ENCODE measurements at regions not wholly inside any gene's neighbourhood (a gene's known extent, or its start where the extent isn't known, plus 50 kb on each side); places are given as distances from the start of the nearest gene placed in this dataset.

DNA sequence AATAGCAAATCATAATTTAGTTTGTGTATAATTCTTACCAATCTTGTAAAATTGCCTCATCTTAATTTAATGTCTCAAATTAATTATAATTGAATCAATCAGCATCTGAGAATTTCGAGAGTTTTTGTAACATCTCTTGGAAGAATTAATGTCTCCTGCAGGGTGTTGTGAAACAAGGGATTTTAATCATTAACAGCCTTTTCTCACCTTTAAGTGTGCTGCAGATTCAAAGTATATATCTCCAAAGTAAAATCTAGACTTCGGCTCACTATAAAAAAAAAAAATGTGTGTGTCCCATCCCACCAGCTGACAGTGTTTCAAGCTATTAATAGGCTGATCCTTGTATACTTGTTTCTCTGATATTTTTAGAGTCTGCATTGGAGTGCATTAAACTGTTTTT, 603.1 kb downstream of the ETNK1 start:
- no peak for DNase-seq (ENCODE audit: extremely low spot score)
- CTCF ChIA-PET, result interaction anchor here (1.3 kb wide), 1 partner anchor 22 kb away, joined by 4 read pairs; no protein-coding TSS in a partner anchor
- TF ChIP-seq CTCF (IDR thresholded peaks at IDR 0.05; ENCODE audit: control extremely low read depth, extremely low read depth, low read depth, missing control alignments), result no peak
- POLR2A ChIA-PET, result no interaction called here

DNA sequence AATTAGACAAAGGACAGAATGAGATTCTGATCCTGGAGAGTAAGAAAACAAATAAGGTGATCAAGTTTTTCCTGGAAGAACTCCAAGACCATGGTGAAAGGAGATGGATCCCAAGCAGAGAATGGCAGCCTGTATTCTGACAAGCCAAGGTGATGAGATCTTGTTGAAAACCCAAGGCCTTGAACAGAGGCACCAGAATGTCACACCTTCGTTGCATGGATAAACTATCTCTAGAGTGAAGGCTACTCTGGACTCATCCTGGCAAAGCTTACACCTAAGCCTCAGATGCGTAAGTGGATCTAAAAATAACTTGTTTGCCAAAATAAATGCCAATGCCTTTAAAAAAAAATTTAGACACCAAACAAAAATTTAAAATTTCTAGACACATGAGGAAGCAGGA, 605.9 kb downstream of the ETNK1 start:
- TF ChIP-seq CTCF (IDR thresholded peaks at IDR 0.05; ENCODE audit: control extremely low read depth, extremely low read depth, low read depth, missing control alignments), result no peak
- CTCF ChIA-PET, result no interaction called here
- DNase-seq (ENCODE audit: extremely low spot score), result no peak
- POLR2A ChIA-PET, result no interaction called here

DNA sequence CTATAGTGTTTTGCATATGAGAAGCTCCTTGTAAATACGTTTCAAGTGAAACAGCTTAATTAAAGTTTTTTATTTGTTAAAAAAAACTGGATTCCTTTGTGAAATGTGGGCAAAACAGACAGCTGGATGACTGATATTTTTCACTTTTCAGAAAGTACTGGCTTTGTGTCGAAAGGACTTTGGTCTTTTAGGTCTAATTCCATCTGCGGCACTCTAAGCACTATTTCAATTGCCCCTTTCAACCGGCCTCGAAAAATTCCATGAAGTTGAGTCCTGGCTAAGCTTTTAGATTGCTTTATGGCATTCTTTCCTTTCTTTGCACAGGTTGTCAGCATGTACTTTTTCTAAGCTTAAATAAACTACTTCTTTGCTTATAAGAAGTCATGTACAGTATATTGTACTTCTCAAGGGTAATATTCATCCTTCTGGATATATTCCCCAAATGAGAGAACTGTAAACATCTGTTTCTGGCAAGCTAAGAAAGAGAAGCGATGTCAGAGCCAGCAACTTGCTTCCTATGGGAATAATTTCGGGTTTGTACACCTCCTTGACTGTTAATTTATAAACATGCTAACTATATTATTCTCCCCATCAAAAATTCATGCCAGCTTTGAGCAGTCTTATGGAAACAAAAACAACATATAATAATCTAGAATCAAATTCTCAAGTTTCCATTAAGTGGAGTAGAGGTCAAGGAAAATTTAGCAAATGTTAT, 611.3 kb downstream of the ETNK1 start:
- ChIA-PET POLR2A (no interaction called here), CTCF (interaction anchor here (0.6 to 1.0 kb wide), 2 partner anchors 9 to 298 kb away, joined by 3 to 4 read pairs; no protein-coding TSS in a partner anchor)
- no peak for DNase-seq (ENCODE audit: extremely low spot score)
- no peak for TF ChIP-seq CTCF (IDR thresholded peaks at IDR 0.05; ENCODE audit: control extremely low read depth, extremely low read depth, low read depth, missing control alignments)

DNA sequence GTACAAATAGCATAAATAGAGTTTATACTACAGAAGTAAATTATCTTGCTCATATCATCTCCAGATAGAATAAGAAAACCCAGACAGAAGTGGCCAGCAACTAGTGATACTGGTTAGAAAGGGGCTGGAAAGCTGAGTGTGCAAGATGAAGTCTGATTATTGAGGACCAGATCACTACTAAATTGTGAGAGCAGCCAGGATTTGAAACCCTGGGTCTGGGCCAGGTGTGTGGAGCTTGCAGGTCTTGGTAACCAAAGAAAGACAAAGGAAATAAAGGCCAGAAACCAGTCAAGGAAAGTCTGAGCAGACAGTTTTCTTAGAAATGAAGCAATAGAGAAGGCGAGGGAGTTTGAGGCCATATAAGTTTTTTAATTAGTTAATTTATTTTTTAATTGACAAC, 611.8 kb downstream of the ETNK1 start:
- CTCF ChIA-PET, result interaction anchor here (1.0 kb wide), 1 partner anchor 10 kb away, joined by 3 read pairs; no protein-coding TSS in a partner anchor
- no peak for TF ChIP-seq CTCF (IDR thresholded peaks at IDR 0.05; ENCODE audit: control extremely low read depth, extremely low read depth, low read depth, missing control alignments)
- DNase-seq (ENCODE audit: extremely low spot score), result no peak
- POLR2A ChIA-PET, result no interaction called here

DNA sequence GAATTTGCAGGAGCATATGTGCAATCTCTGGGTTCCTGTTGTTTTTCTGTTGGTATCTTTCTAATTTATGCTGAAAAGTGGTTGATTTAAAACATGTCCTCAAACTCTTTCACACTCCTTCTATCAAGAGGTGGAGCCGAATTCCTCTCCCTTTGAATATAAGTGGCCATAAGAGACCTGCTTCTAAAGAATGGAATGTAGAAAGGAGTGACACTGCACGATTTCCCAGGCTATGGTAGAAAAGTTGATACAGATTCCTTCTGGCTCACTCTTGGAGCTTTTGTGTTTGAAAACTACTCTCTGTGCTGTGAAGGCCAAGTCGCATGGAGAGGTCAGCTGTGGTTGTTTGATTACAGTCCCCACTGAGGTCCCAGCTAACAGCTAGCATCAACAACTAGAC, 613.2 kb downstream of the ETNK1 start:
- CTCF ChIA-PET, result no interaction called here

GRCh38 chr12:23238957-23239356, 614.0 kb downstream of the ETNK1 start:
- no peak for DNase-seq (ENCODE audit: extremely low spot score)
- CTCF ChIA-PET, result no interaction called here
- no peak for TF ChIP-seq CTCF (IDR thresholded peaks at IDR 0.05; ENCODE audit: control extremely low read depth, extremely low read depth, low read depth, missing control alignments)
- POLR2A ChIA-PET, result no interaction called here

More for the DNA sequence above, 613.2 kb downstream of the ETNK1 start:
- POLR2A ChIA-PET, result no interaction called here
- no peak for TF ChIP-seq CTCF (IDR thresholded peaks at IDR 0.05; ENCODE audit: control extremely low read depth, extremely low read depth, low read depth, missing control alignments)
- no peak for DNase-seq (ENCODE audit: extremely low spot score)

Measured in GM10248 (cell line).